ENCODE measurements at regions not wholly inside any gene's neighbourhood (a gene's known extent, or its start where the extent isn't known, plus 50 kb on each side); places are given as distances from the start of the nearest gene placed in this dataset.

GRCh38 chr16:73354434-73354833 lies 306.5 kb upstream of the ZFHX3 start:
- no peaks in the 10 kb centered on the region for H3K9me3 ChIP-seq (ENCODE audit: low read depth)
- no peak overlapping the region for H3K4me3 ChIP-seq
- no peak overlapping the region for H2AFZ ChIP-seq
- H3K36me3 ChIP-seq (replicated peaks; ENCODE audit: insufficient read depth, low read depth), result no peaks in the 10 kb centered on the region
- H4K20me1 ChIP-seq (ENCODE audit: insufficient read depth, poor library complexity, severe bottlenecking), result no peaks in the 10 kb centered on the region
- no peaks in the 10 kb centered on the region for H3K9me2 ChIP-seq (replicated peaks; ENCODE audit: insufficient read depth)
- TF ChIP-seq EZH2 (IDR thresholded peaks at IDR 0.05; ENCODE audit: borderline replicate concordance) (no peak), CTCF (IDR thresholded peaks at IDR 0.05; ENCODE audit: poor library complexity) (no peak), EZH2phosphoT487 (IDR thresholded peaks at IDR 0.05; ENCODE audit: low read depth, severe bottlenecking, unreplicated experiment) (no peak)
- no peaks in the 10 kb centered on the region for H3K79me2 ChIP-seq
- WGBS (ENCODE audit: low lambda C conversion rate, missing lambda C conversion rate), result 55% methylated on average over 10 of the region's 10 CpGs
- no peaks in the 10 kb centered on the region for H3K27me3 ChIP-seq
- DNase-seq (ENCODE audit: low spot score), result no peak
- no peak overlapping the region for H3K27ac ChIP-seq
- no peak overlapping the region for H3K4me2 ChIP-seq
- no peaks in the 10 kb centered on the region for H3K4me1 ChIP-seq (ENCODE audit: insufficient read depth)

- no peak for TF ChIP-seq EZH2 (IDR thresholded peaks at IDR 0.05; ENCODE audit: borderline replicate concordance)
- TF ChIP-seq EZH2phosphoT487 (IDR thresholded peaks at IDR 0.05; ENCODE audit: low read depth, severe bottlenecking, unreplicated experiment), result no peak
- no peak for TF ChIP-seq CTCF (IDR thresholded peaks at IDR 0.05; ENCODE audit: poor library complexity)
- no peak overlapping the region for H3K4me2 ChIP-seq
- no peaks in the 10 kb centered on the region for H3K9me2 ChIP-seq (replicated peaks; ENCODE audit: insufficient read depth)
- no peak overlapping the region for H3K27ac ChIP-seq
- H3K79me2 ChIP-seq, result no peaks in the 10 kb centered on the region
- no peaks in the 10 kb centered on the region for H3K9me3 ChIP-seq (ENCODE audit: low read depth)
- H3K27me3 ChIP-seq, result no peaks in the 10 kb centered on the region
- no peaks in the 10 kb centered on the region for H4K20me1 ChIP-seq (ENCODE audit: insufficient read depth, poor library complexity, severe bottlenecking)
- no peaks in the 10 kb centered on the region for H3K36me3 ChIP-seq (replicated peaks; ENCODE audit: insufficient read depth, low read depth)
- no peak overlapping the region for H3K4me3 ChIP-seq
- DNase-seq (ENCODE audit: low spot score), result no peak
- peaks cover 3% of the 10 kb centered on the region for H3K4me1 ChIP-seq (ENCODE audit: insufficient read depth)
- no peak overlapping the region for H2AFZ ChIP-seq
- 78% methylated on average over 18 of the region's 18 CpGs for WGBS (ENCODE audit: low lambda C conversion rate, missing lambda C conversion rate)
Observed at GRCh38 chr16:73350707-73351452, 303.0 kb upstream of the ZFHX3 start.

- Histone ChIP-seq H3K4me3 (no peak overlapping the region), H3K27ac (no peak overlapping the region), H3K4me1 (ENCODE audit: insufficient read depth) (peaks cover 3% of the 10 kb centered on the region), H2AFZ (no peak overlapping the region), H4K20me1 (ENCODE audit: insufficient read depth, poor library complexity, severe bottlenecking) (no peaks in the 10 kb centered on the region), H3K9me3 (ENCODE audit: low read depth) (no peaks in the 10 kb centered on the region), H3K27me3 (no peaks in the 10 kb centered on the region), H3K79me2 (no peaks in the 10 kb centered on the region), H3K4me2 (no peak overlapping the region), H3K36me3 (replicated peaks; ENCODE audit: insufficient read depth, low read depth) (no peaks in the 10 kb centered on the region), H3K9me2 (replicated peaks; ENCODE audit: insufficient read depth) (no peaks in the 10 kb centered on the region)
- 75% methylated on average over 7 of the region's 7 CpGs for WGBS (ENCODE audit: low lambda C conversion rate, missing lambda C conversion rate)
- no peak for DNase-seq (ENCODE audit: low spot score)
- TF ChIP-seq EZH2 (IDR thresholded peaks at IDR 0.05; ENCODE audit: borderline replicate concordance) (no peak), EZH2phosphoT487 (IDR thresholded peaks at IDR 0.05; ENCODE audit: low read depth, severe bottlenecking, unreplicated experiment) (no peak), CTCF (IDR thresholded peaks at IDR 0.05; ENCODE audit: poor library complexity) (no peak)
Observed at GRCh38 chr16:73347500-73348375, 299.8 kb upstream of the ZFHX3 start.
